K562 (cell line): ENCODE measurements at regions not wholly inside any gene's neighbourhood (a gene's known extent, or its start where the extent isn't known, plus 50 kb on each side); places are given as distances from the start of the nearest gene placed in this dataset.

ENCODE experiments used
- POLR2A ChIP-seq: fragments of 450-650 bp; conservative IDR thresholded peaks from 2 replicates; pipeline ENCODE4 v1.6.1; 2016
- PTTG1 ChIP-seq: fragments of 450-650 bp; IDR thresholded peaks from 2 replicates; pipeline ENCODE4 v1.6.1; 2016; ENCODE audit warnings: low read depth, mild to moderate bottlenecking, missing genetic modification characterization, missing compliant biosample characterization
- SMAD2 ChIP-seq: fragments of 150-350 bp; IDR thresholded peaks from 2 replicates; pipeline ENCODE4 v1.6.1; 2014; ENCODE audit warnings: low read depth, mild to moderate bottlenecking, low read length
- TF ChIP-seq, protein P1 (sequence below): fragments of 200-800 bp; sonication (Bioruptor generic); IDR thresholded peaks from 2 replicates; pipeline ENCODE4 v1.6.1; 2016; ENCODE audit warnings: missing genetic modification characterization, missing compliant biosample characterization
- TF ChIP-seq, protein P2 (sequence below), 3 experiments: IDR thresholded peaks in 2 of 3; conservative IDR thresholded peaks in 1 of 3; 2 replicates each; pipeline ENCODE4 v1.5.1; 2011 to 2012; ENCODE audit warnings: low read length in 3 of 3, mild to moderate bottlenecking in 3 of 3, control low read depth in 2 of 3, improper control_type of control experiment in 1 of 3, inconsistent platforms in 1 of 3, low read depth in 1 of 3, mixed read lengths in 1 of 3, moderate library complexity in 1 of 3; ENCODE audit not compliant: insufficient read depth in 2 of 3

DNA sequence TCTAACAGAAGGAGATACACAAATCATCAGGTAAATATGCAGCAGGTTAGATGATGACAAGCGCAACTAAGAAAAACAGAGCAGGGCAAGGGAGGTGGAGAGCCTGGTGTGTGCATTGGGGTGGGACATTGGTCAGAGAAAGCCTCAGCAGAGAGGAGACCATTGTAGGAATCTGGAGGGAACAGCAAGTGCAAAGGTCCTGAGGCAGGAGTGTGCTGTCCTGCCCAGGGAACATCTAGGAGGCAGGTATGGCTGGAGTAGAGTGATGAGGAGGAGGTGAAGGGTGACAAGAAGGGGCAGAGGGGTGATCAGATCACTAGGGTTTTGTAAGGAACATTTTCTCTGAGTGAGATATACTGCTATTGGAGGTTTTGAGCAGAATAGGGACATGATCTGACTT is 90.1 kb downstream of the NCR2 start:
- TF ChIP-seq POLR2A (no peak), PTTG1 (tag) (no peak), SMAD2 (no peak)
- TF ChIP-seq, protein P1, sequence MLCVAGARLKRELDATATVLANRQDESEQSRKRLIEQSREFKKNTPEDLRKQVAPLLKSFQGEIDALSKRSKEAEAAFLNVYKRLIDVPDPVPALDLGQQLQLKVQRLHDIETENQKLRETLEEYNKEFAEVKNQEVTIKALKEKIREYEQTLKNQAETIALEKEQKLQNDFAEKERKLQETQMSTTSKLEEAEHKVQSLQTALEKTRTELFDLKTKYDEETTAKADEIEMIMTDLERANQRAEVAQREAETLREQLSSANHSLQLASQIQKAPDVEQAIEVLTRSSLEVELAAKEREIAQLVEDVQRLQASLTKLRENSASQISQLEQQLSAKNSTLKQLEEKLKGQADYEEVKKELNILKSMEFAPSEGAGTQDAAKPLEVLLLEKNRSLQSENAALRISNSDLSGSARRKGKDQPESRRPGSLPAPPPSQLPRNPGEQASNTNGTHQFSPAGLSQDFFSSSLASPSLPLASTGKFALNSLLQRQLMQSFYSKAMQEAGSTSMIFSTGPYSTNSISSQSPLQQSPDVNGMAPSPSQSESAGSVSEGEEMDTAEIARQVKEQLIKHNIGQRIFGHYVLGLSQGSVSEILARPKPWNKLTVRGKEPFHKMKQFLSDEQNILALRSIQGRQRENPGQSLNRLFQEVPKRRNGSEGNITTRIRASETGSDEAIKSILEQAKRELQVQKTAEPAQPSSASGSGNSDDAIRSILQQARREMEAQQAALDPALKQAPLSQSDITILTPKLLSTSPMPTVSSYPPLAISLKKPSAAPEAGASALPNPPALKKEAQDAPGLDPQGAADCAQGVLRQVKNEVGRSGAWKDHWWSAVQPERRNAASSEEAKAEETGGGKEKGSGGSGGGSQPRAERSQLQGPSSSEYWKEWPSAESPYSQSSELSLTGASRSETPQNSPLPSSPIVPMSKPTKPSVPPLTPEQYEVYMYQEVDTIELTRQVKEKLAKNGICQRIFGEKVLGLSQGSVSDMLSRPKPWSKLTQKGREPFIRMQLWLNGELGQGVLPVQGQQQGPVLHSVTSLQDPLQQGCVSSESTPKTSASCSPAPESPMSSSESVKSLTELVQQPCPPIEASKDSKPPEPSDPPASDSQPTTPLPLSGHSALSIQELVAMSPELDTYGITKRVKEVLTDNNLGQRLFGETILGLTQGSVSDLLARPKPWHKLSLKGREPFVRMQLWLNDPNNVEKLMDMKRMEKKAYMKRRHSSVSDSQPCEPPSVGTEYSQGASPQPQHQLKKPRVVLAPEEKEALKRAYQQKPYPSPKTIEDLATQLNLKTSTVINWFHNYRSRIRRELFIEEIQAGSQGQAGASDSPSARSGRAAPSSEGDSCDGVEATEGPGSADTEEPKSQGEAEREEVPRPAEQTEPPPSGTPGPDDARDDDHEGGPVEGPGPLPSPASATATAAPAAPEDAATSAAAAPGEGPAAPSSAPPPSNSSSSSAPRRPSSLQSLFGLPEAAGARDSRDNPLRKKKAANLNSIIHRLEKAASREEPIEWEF (CRISPR knock-in tag): no peak
- TF ChIP-seq, protein P2, sequence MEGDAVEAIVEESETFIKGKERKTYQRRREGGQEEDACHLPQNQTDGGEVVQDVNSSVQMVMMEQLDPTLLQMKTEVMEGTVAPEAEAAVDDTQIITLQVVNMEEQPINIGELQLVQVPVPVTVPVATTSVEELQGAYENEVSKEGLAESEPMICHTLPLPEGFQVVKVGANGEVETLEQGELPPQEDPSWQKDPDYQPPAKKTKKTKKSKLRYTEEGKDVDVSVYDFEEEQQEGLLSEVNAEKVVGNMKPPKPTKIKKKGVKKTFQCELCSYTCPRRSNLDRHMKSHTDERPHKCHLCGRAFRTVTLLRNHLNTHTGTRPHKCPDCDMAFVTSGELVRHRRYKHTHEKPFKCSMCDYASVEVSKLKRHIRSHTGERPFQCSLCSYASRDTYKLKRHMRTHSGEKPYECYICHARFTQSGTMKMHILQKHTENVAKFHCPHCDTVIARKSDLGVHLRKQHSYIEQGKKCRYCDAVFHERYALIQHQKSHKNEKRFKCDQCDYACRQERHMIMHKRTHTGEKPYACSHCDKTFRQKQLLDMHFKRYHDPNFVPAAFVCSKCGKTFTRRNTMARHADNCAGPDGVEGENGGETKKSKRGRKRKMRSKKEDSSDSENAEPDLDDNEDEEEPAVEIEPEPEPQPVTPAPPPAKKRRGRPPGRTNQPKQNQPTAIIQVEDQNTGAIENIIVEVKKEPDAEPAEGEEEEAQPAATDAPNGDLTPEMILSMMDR (IDR thresholded peaks at IDR 0.05 in 2 of 3, conservative IDR thresholded peaks at IDR 0.05 in 1 of 3; ENCODE audit: insufficient read depth in 2 of 3, low read depth in 1 of 3, low read length in 3 of 3): no peak
